Cardiac fibroblast (primary cell): ENCODE measurements at regions not wholly inside any gene's neighbourhood (a gene's known extent, or its start where the extent isn't known, plus 50 kb on each side); places are given as distances from the start of the nearest gene placed in this dataset.

ENCODE experiments used
- DNase-seq, 2 donors: peaks; one replicate each; pipeline versions ENCODE4 v3.0.0 to v3.0.0-alpha.2; 2010; ENCODE audit warnings: low read depth in 2 of 2
- H3K4me3 ChIP-seq, 2 donors: replicated peaks in 1 of 2; 1 replicate in 1 of 2; 2 replicates in 1 of 2; pipeline ENCODE4 v1.5.1; 2011; ENCODE audit warnings: low read depth in 2 of 2, low read length in 2 of 2, mild to moderate bottlenecking in 2 of 2, moderate library complexity in 1 of 2
- TF ChIP-seq, protein P1 (sequence below): IDR thresholded peaks from one replicate; pipeline ENCODE4 v1.5.1; 2011; ENCODE audit warnings: low read depth, mild to moderate bottlenecking, low read length, inconsistent platforms

DNA sequence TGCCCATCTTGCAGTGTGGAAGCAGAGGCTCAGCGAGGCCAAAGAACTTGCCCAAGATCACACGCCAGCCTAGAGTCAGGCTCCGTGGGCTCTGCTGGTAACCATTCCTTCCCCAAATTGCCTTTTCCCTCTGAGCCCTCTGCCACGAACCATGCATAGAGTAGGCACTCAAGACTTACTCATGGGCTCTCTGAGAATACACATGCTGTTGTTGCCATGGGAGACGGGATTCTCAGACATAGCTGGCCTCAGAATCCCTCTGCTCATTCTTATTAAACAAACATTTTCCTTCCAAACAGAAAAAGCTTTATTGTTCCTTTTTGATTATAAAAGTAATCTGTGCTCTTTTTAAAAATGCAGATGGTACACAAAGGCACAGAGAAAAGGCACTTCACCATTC lies 52.5 kb upstream of the WSCD2 start:
- no peak overlapping the region for H3K4me3 ChIP-seq
- no peak for DNase-seq
- TF ChIP-seq, protein P1, sequence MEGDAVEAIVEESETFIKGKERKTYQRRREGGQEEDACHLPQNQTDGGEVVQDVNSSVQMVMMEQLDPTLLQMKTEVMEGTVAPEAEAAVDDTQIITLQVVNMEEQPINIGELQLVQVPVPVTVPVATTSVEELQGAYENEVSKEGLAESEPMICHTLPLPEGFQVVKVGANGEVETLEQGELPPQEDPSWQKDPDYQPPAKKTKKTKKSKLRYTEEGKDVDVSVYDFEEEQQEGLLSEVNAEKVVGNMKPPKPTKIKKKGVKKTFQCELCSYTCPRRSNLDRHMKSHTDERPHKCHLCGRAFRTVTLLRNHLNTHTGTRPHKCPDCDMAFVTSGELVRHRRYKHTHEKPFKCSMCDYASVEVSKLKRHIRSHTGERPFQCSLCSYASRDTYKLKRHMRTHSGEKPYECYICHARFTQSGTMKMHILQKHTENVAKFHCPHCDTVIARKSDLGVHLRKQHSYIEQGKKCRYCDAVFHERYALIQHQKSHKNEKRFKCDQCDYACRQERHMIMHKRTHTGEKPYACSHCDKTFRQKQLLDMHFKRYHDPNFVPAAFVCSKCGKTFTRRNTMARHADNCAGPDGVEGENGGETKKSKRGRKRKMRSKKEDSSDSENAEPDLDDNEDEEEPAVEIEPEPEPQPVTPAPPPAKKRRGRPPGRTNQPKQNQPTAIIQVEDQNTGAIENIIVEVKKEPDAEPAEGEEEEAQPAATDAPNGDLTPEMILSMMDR, result no peak

DNA sequence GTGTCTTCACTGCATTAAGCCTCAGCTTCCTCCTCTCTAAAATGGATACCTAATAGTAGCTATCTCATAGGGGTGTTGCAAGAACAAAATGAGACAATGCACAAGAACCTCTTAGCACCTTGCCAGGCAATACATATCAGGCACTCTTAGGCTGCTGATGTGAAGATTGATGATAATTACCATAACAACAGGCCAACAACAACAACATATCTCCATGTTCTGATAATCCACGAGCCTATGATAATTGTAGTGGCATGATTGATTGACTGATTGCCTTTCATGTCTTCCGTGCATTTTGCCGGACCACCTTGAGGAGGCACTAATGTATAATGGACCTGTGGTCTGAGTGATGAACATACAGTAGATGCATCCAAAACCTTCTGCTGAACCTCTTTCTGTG lies 50.7 kb upstream of the WSCD2 start:
- DNase-seq, result no peak
- TF ChIP-seq, protein P1, result no peak
- H3K4me3 ChIP-seq, result no peak overlapping the region
